ENCODE measurements at regions not wholly inside any gene's neighbourhood (a gene's known extent, or its start where the extent isn't known, plus 50 kb on each side); places are given as distances from the start of the nearest gene placed in this dataset.

GRCh38 chrX:7514871-7515599 is 327.9 kb upstream of the VCX start:
- CTCF ChIA-PET = no interaction called here
- DNase-seq = no peak
- TF ChIP-seq CTCF (IDR thresholded peaks at IDR 0.05; ENCODE audit: unreplicated experiment) = no peak
- no peaks in the 10 kb centered on the region for H3K27me3 Mint-ChIP-seq (ENCODE audit: unreplicated experiment)
- no peak overlapping the region for H3K4me3 Mint-ChIP-seq (ENCODE audit: low read depth, unreplicated experiment)
- no peaks in the 10 kb centered on the region for H3K36me3 Mint-ChIP-seq (ENCODE audit: insufficient read depth, unreplicated experiment)
- no peak overlapping the region for H3K27ac Mint-ChIP-seq (ENCODE audit: unreplicated experiment)
- peaks cover 6% of the 10 kb centered on the region for H3K9me3 Mint-ChIP-seq (ENCODE audit: low read depth, unreplicated experiment)
- intact Hi-C loops (cut with micrococcal nuclease; ENCODE audit: unreplicated experiment) = no loop called here
- BruUV-seq (replicated peaks) = no TSS peak
- H3K4me1 Mint-ChIP-seq (ENCODE audit: low read depth, unreplicated experiment) = no peaks in the 10 kb centered on the region

- CTCF ChIA-PET = no interaction called here
- no peak for DNase-seq
- H3K27ac Mint-ChIP-seq (ENCODE audit: unreplicated experiment) = no peak overlapping the region
- no peak for TF ChIP-seq CTCF (IDR thresholded peaks at IDR 0.05; ENCODE audit: unreplicated experiment)
- no TSS peak for BruUV-seq (replicated peaks)
- H3K36me3 Mint-ChIP-seq (ENCODE audit: insufficient read depth, unreplicated experiment) = no peaks in the 10 kb centered on the region
- peaks cover 6% of the 10 kb centered on the region for H3K9me3 Mint-ChIP-seq (ENCODE audit: low read depth, unreplicated experiment)
- H3K4me3 Mint-ChIP-seq (ENCODE audit: low read depth, unreplicated experiment) = no peak overlapping the region
- H3K27me3 Mint-ChIP-seq (ENCODE audit: unreplicated experiment) = no peaks in the 10 kb centered on the region
- no peaks in the 10 kb centered on the region for H3K4me1 Mint-ChIP-seq (ENCODE audit: low read depth, unreplicated experiment)
- intact Hi-C loops (cut with micrococcal nuclease; ENCODE audit: unreplicated experiment) = no loop called here
Observed at GRCh38 chrX:7512845-7513244, 330.1 kb upstream of the VCX start.

- DNase-seq = no peak
- peaks cover 9% of the 10 kb centered on the region for H3K9me3 Mint-ChIP-seq (ENCODE audit: low read depth, unreplicated experiment)
- H3K4me1 Mint-ChIP-seq (ENCODE audit: low read depth, unreplicated experiment) = no peaks in the 10 kb centered on the region
- no TSS peak for BruUV-seq (replicated peaks)
- no peaks in the 10 kb centered on the region for H3K27me3 Mint-ChIP-seq (ENCODE audit: unreplicated experiment)
- CTCF ChIA-PET = no interaction called here
- H3K36me3 Mint-ChIP-seq (ENCODE audit: insufficient read depth, unreplicated experiment) = no peaks in the 10 kb centered on the region
- H3K4me3 Mint-ChIP-seq (ENCODE audit: low read depth, unreplicated experiment) = no peak overlapping the region
- intact Hi-C loops (cut with micrococcal nuclease; ENCODE audit: unreplicated experiment) = no loop called here
- no peak for TF ChIP-seq CTCF (IDR thresholded peaks at IDR 0.05; ENCODE audit: unreplicated experiment)
- no peak overlapping the region for H3K27ac Mint-ChIP-seq (ENCODE audit: unreplicated experiment)
Observed at GRCh38 chrX:7503251-7503650, 339.7 kb upstream of the VCX start.

- Mint-ChIP-seq H3K4me3 (ENCODE audit: low read depth, unreplicated experiment) (no peak overlapping the region), H3K27me3 (ENCODE audit: unreplicated experiment) (no peaks in the 10 kb centered on the region), H3K4me1 (ENCODE audit: low read depth, unreplicated experiment) (no peaks in the 10 kb centered on the region), H3K9me3 (ENCODE audit: low read depth, unreplicated experiment) (peaks cover 6% of the 10 kb centered on the region), H3K27ac (ENCODE audit: unreplicated experiment) (no peak overlapping the region), H3K36me3 (ENCODE audit: insufficient read depth, unreplicated experiment) (no peaks in the 10 kb centered on the region)
- DNase-seq = no peak
- intact Hi-C loops (cut with micrococcal nuclease; ENCODE audit: unreplicated experiment) = no loop called here
- BruUV-seq (replicated peaks) = no TSS peak
- CTCF ChIA-PET = no interaction called here
- no peak for TF ChIP-seq CTCF (IDR thresholded peaks at IDR 0.05; ENCODE audit: unreplicated experiment)
Observed at GRCh38 chrX:7500386-7500785, 342.6 kb upstream of the VCX start.
